ENCODE measurements at regions not wholly inside any gene's neighbourhood (a gene's known extent, or its start where the extent isn't known, plus 50 kb on each side); places are given as distances from the start of the nearest gene placed in this dataset.

GRCh38 chr1:18010408-18010807, 97.2 kb upstream of the IGSF21 start:
- intact Hi-C loops (cut with DNase I, micrococcal nuclease), result no loop called here
- DNase-seq (no peak), ATAC-seq (no peak)
- no peak for TF ChIP-seq CTCF (IDR thresholded peaks at IDR 0.05)
- Histone ChIP-seq H3K36me3 (ENCODE audit: low read depth) (no peaks in the 10 kb centered on the region), H3K4me3 (no peak overlapping the region), H3K4me1 (ENCODE audit: low read depth) (no peaks in the 10 kb centered on the region), H3K9me3 (no peaks in the 10 kb centered on the region)

DNA sequence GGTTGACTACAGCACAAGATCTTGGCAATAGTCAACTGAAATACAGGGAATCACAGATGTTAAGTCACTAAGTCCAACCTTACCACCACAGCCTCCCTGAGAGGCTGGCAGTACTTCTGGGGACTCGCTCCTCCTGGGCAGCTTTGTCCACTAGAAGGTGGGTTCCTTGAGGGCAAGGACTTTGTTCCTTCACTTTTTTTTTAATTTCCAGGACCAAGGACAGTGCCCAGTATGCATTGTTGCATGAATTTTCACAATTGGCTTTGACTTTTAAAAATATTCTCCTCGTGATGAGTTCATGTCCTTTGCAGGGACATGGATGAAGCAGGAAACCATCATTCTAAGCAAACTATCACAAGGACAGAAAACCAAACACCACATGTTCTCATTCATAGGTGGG, 96.7 kb upstream of the IGSF21 start:
- DNase-seq, result no peak
- no peak for ATAC-seq
- intact Hi-C loops (cut with DNase I, micrococcal nuclease), result no loop called here
- no peaks in the 10 kb centered on the region for H3K9me3 ChIP-seq
- no peak for TF ChIP-seq CTCF (IDR thresholded peaks at IDR 0.05)
- no peaks in the 10 kb centered on the region for H3K36me3 ChIP-seq (ENCODE audit: low read depth)
- H3K4me3 ChIP-seq, result no peak overlapping the region
- no peaks in the 10 kb centered on the region for H3K4me1 ChIP-seq (ENCODE audit: low read depth)

GRCh38 chr1:18011703-18012102, 95.9 kb upstream of the IGSF21 start:
- H3K4me3 ChIP-seq, result no peak overlapping the region
- no peak for DNase-seq
- H3K36me3 ChIP-seq (ENCODE audit: low read depth), result no peaks in the 10 kb centered on the region
- no peak for ATAC-seq
- H3K9me3 ChIP-seq, result no peaks in the 10 kb centered on the region
- no peaks in the 10 kb centered on the region for H3K4me1 ChIP-seq (ENCODE audit: low read depth)
- intact Hi-C loops (cut with DNase I, micrococcal nuclease), result no loop called here
- no peak for TF ChIP-seq CTCF (IDR thresholded peaks at IDR 0.05)

- Histone ChIP-seq H3K4me1 (ENCODE audit: low read depth) (no peaks in the 10 kb centered on the region), H3K9me3 (no peaks in the 10 kb centered on the region), H3K4me3 (no peak overlapping the region), H3K36me3 (ENCODE audit: low read depth) (no peaks in the 10 kb centered on the region)
- intact Hi-C loops (cut with DNase I, micrococcal nuclease), result no loop called here
- no peak for TF ChIP-seq CTCF (IDR thresholded peaks at IDR 0.05)
- DNase-seq (no peak), ATAC-seq (no peak)
Measured at GRCh38 chr1:18012686-18013085, 94.9 kb upstream of the IGSF21 start.

- no peak for ATAC-seq
- intact Hi-C loops (cut with DNase I, micrococcal nuclease), result no loop called here
- no peak for TF ChIP-seq CTCF (IDR thresholded peaks at IDR 0.05)
Measured at GRCh38 chr1:18013216-18013615, 94.4 kb upstream of the IGSF21 start.

GRCh38 chr1:18015719-18016118, 91.9 kb upstream of the IGSF21 start:
- DNase-seq (no peak), ATAC-seq (no peak)
- no peak for TF ChIP-seq CTCF (IDR thresholded peaks at IDR 0.05)
- no peaks in the 10 kb centered on the region for H3K4me1 ChIP-seq (ENCODE audit: low read depth)
- H3K36me3 ChIP-seq (ENCODE audit: low read depth), result no peaks in the 10 kb centered on the region
- intact Hi-C loops (cut with DNase I, micrococcal nuclease), result no loop called here
- H3K4me3 ChIP-seq, result no peak overlapping the region
- H3K9me3 ChIP-seq, result no peaks in the 10 kb centered on the region

More at GRCh38 chr1:18013216-18013615, 94.4 kb upstream of the IGSF21 start:
- Histone ChIP-seq H3K36me3 (ENCODE audit: low read depth) (no peaks in the 10 kb centered on the region), H3K4me1 (ENCODE audit: low read depth) (no peaks in the 10 kb centered on the region), H3K4me3 (no peak overlapping the region), H3K9me3 (no peaks in the 10 kb centered on the region)
- DNase-seq, result no peak
